HG02678 (cell line): ENCODE measurements at regions not wholly inside any gene's neighbourhood (a gene's known extent, or its start where the extent isn't known, plus 50 kb on each side); places are given as distances from the start of the nearest gene placed in this dataset.
"Not testable (repeated sequence)": the region's sequence is repeated elsewhere in the genome, so short reads cannot be mapped to it uniquely, and the experiment has no call there.

Experiments
- ATAC-seq: cut with Tn5 transposase; IDR thresholded peaks from one replicate; pipeline ENCODE4 v1.9.1; 2021; ENCODE audit warnings: mild to moderate bottlenecking, moderate library complexity; ENCODE audit not compliant: unreplicated experiment

GRCh38 chr4:165810726-165811125, 62.3 kb upstream of the TLL1 start:
- ATAC-seq, result no peak

DNA sequence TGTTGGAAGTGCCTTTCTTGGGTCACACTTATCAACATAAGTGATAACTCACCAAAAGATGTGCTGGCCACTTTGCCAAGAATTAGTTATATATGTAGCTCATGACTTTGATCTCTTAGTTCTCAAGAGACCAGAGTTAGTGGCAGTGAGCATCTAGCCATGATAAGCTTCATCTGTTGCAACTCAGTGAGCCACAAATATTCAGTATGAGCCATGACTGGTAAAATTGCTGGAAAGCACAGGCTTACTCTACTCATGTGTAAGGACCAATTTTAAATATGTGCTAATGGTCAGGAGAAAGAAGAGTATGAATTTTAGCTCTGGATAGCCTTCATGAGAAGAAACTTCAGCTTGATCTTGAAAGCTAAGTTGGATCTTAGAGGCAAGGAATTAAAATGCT, 59.4 kb upstream of the TLL1 start:
- ATAC-seq, result no peak

DNA sequence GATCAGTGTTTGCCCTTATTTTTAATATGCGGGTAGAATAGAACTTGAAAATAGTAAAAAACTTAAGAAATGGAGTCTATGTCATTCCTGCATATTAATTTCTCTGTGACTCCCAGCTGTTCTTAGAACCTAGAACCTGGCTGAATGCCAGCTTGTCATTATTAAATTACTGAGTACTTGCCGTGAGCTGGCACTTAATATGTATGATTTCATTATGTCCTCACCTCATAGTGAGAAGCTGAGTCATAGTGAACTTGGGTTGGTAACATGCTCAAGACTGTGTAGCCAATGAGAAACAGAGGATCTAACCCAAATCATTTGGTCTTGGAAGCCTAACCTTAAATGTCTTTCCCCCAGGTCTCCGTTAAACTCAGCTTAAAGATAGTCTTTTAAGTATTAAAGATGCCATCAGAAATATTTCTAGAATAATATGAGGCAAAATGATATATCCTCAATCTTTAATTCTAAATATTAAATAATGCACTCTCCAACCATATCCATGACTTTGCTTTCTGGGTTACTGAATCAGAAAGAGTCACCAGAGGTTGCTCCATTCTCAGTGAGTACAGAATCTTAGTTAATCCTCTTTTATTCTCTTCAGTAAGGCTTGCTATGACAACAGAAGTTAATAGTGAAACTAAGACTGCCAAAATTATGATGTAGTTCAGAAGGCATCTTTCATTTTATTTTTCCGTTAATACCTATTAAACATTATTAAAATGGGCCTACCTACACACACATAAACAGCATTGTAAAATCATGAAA, 58.6 kb upstream of the TLL1 start:
- ATAC-seq, result no peak

DNA sequence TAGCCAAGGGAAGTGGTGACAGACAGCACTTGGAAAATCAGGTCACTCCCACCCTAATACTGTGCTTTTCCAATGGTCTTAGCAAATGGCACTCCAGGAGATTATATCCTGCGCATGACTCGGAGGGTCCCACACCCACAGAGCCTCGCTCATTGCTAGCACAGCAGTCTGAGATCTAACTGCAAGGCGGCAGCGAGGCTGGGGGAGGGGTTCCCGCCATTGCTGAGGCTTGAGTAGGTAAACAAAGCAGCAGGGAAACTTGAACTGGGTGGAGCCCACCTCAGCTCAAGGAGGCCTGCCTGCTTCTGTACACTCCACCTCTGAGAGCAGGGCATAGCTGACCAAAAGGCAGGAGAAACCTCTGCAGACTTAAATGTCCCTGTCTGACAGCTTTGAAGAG, 53.9 kb upstream of the TLL1 start:
- ATAC-seq, result not testable (repeated sequence)
